NCI-H2107 (cell line): ENCODE measurements at regions not wholly inside any gene's neighbourhood (a gene's known extent, or its start where the extent isn't known, plus 50 kb on each side); places are given as distances from the start of the nearest gene placed in this dataset.
"Not testable (repeated sequence)": the region's sequence is repeated elsewhere in the genome, so short reads cannot be mapped to it uniquely, and the experiment has no call there.

ENCODE experiments used
- DNase-seq: peaks from one replicate; lab custom pipeline; 2025; lab: John Stamatoyannopoulos, UW

DNA sequence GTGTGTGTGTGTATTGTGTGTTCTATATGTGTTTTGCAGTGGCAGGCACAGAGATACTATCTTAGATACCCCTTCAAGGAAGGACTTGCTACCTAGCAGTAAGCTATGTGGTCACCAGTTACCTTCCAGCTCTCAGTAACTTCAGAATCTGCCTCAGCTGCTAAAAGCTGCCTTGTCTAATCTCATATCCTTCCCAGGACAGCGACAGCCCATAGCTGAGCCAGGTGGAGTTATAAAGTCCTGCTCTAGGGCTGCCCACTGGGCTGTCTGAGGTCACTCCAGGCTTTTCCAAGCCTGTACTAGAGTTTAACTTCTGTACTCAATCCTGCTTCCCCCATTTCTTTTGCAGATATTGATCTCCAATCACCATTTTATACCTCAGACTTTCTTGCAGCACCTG, 942.6 kb downstream of the GALC start:
- no peak for DNase-seq

DNA sequence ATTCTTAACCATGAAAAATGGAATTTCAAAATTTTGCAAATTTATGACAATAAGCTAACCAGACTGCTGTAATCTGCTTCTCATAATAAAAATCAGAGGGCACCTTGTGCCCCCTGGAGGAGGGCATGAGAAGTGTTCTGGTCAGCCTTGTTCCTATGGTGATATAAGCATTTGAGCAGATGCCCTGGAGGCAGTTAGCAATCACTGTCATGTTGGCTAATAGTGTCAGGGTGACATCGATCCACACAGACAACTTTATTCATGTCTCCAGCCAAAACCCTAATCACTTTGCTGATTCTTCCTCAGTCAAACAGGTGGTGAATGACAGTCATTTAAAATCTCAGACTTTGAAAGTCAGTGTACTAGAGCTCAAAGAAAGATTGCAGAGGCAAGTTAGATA, 943.0 kb downstream of the GALC start:
- no peak for DNase-seq

DNA sequence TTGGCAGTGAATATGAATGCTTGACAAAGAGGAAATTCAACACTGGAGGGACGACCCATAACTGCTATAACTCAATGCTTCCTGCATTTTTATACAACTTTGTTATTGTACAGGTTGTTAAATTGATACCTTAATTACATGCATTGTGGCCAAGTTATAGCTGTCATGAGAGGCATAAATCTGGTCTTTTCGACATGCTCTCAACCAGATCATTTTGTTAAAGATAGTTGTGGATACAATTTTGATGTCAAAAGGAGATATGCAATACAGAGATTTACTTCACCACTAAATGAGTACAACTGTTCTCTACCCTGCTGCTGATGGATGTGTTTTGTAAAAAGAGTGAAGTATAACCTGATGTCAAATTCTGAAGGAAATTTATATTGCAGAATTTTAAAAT, 946.0 kb downstream of the GALC start:
- no peak for DNase-seq

DNA sequence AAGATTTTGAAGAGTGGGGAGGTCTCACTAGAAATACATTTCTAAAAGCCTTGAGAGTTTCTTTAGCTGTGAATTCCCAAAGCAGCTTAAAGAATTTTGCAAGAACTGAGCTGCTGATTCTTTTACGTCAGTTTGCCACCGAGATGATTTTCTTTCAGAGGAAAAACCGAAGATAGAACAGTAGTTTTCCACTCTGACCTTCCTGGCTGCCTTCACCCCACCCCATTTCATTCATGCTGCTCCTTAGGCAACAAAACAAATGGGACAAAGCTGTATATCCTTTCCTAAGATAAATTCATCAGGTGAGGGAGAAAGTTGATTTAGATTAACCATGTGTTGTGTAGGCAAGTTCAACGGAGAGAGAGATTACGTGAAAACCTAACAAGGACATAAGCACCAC, 947.0 kb downstream of the GALC start:
- DNase-seq = no peak

DNA sequence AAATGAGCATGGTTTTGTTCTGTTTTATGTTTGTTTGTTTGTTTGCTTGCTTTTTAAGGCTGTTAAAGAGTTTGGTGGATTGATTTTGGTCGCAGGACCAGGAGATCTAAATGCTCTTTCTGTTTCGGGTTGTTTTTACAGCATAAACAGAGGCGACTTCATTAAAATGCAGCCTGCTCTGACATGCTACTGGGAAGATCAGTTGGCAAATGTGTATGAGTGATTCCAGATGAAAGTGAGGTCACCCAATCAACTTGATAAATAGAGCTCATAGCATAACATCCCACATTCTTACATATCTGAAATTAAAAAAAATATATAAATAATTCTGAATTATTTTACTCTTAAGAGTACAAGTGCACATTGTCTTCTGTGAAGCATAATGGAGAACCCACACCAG, 947.7 kb downstream of the GALC start:
- DNase-seq = no peak

DNA sequence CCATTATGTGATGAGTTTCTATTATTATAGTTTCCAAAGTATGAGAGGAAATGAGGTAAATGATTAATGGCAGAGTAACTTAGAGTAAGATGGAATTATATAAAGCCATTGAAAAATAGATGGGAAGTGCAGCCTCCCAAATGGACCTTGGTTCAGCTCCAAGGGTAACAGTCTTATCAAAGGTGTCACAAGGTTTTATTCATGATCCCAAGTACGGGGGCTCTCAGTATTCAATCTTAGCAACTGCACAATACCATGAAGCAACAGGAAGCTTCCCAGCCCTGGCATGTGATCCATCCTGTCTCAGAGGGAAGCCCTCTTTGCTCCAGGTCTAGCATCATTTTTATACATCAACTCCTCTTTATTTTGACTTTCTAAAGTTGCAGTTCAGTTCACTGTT, 948.2 kb downstream of the GALC start:
- DNase-seq = no peak

DNA sequence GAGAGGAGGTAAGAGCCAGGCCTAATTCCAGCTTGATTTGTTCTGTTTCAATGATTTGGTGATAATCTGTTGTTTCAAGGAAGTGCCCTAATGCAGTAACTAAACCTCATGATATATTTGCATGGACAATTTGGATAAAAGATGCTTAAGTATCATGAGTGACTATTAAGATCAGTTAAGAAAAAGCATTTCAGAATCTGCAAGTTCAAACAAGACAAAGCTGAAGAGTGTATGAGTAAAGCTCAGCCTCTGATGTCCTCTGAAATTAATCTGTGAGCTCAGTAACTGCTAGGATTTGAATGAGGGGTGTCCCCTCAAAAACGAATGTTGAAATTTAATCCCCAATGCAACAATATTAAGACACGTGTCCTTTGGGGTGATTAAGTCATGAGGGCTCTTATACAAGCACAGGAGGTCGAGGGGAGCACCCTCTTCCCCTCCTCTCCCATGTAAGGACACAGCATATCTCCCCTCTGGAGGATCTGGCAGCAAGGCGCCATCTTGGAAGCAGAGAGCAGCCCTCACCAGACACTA, 949.2 kb downstream of the GALC start:
- DNase-seq = no peak

DNA sequence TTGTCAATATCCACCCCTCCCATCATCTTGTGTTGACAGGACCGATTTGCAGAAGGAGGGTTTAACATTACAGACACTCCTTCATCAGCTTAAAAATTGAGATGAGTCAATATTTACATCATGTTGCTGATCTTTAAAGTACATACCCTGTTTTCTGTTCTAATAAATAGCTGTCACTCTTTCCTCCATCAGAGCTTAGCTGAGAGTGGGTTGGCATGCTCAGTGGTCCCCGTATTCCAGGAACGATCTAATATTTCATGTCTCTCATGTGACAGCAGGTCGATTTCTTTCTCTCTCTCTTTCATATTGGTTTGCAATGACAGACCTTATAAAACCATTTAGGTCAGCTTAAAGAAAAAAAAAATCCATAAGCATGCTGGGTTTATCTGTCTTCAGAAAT, 950.6 kb downstream of the GALC start:
- no peak for DNase-seq

DNA sequence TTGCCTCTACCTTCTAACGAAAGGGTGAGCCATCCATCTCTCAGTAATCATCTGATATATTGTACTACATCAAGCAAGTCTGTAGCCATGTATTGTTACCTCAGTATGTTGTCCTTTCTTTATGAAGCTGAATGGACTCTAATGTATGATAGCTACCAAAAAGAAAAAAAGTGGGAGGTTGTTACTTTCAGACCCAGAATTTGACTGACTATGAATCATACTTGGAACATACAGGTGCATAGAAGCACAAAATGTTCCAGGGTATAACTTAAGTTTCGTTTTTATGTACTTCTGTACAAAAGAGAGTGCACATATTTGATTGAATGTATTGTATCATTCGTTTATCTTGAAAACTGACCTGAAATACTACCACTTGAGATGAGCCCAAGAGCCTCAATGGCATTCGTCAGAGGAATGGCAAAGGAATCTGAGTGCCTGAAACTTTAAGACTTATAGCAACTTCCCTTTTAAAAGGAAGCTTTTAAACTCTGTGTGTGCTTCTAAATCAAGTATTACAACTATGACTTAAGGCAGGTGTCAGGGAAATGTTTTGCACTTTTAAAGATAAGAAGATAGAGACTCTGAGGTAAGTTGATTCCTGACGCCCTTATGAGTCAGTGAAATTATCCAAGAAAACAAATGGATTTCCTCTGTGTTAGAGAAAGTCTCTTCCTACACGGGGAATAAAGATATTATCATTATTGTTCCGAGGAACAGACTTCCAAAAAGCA, 951.5 kb downstream of the GALC start:
- DNase-seq = no peak

DNA sequence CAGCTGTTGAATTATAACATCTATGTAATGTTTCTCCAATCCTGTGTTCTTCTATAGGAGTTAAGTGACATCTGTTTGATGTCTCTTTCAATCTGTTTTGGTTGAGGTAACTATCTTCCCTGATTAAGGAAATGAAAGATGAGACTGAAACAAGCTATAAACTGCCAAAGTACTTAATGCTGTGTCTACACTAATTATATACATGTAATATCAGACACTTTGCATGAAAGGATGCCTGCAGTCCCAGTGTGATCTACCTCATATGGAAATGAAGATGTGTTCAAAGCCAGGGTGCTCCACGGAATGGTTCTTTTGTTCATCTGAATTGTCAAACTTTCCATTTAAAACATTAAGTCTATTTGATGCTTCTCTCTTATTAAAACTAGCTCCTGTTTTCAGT, 958.3 kb downstream of the GALC start:
- DNase-seq = no peak

DNA sequence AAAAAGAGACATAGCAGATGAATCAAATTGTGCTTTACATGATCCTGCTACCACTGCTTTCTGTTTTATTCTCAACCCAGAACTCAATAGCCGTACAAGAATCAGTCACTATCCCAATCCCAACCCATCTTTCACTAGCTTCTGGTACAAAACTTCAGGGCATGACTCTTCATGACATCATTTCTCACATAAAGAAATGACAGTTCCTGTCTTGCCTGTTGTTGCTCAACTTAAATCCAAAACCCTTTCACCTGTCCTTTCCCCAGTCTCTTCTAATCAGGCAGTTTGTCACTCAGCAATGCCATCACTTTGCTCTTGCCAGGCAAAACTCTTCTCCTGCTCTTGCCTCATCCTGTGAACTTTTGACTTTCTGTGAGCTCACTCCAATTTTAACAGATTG, 962.8 kb downstream of the GALC start:
- no peak for DNase-seq

DNA sequence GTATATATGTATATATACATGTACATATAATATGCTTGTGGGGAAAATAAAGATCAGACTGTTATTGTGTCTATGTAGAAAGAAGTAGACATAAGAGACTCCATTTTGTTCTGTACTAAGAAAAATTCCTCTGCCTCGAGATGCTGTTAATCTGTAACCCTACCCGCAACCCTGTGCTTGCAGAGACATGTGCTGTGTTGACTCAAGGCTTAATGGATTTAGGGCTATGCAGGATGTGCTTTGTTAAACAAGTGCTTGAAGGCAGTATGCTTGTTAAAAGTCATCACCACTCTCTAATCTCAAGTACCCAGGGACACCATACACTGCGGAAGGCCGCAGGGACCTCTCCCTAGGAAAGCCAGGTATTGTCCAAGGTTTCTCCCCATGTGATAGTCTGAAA, 972.9 kb downstream of the GALC start:
- DNase-seq = not testable (repeated sequence)

DNA sequence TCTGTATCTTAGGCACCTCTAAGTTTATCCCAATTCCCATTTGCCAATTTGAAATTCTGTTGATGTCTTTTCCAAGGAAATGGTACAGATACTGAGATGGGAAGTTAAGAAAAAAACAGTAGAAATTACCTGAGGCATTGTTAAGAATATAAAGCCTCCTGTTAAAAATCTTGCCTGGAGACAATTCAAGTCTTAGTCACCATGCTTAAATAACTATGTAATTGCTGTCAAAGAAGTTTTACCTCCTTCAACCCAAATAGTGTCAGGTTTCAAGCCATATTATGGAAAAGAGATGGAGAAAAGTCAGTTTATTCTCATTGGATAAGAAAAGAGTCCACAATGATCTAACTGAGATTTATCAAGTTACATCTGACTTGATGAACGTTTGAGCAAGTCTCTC, 974.7 kb downstream of the GALC start:
- DNase-seq = no peak

DNA sequence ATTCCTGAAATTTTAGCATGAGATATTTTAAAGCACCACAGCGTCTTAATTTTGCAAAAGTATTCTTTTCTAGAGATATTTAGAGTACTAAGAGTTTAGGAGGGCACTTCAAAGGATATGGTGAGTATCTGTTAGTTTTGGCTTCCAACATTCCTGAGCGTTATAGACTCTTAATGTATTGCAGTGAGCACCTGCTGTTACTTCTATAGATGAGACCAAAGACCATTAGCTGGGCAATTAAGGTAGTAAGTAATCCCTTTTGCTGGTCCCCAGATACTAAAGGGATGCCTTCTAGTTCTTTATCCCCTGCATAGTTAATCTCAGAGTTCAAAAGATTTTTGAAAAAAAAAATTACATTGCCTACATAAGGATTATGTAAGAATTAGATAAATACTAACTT, 975.6 kb downstream of the GALC start:
- DNase-seq = no peak

DNA sequence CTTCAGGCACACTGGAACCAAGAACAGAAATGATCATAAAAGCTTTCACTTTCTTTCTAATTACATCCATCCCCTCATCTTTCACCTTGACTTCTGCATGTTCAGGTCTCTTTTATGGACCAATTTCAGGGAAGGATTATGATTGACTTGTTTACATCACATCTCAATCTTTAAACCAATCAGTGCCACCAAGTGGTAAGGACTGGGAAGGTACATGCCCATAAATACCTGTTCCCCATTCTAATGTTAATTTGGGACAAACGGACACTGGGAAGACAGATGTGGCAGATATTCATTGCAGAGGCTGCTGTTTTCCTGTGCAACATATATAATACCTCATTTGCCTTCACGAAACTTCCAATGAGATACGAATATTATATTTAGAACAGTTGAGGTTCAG, 978.1 kb downstream of the GALC start:
- no peak for DNase-seq

DNA sequence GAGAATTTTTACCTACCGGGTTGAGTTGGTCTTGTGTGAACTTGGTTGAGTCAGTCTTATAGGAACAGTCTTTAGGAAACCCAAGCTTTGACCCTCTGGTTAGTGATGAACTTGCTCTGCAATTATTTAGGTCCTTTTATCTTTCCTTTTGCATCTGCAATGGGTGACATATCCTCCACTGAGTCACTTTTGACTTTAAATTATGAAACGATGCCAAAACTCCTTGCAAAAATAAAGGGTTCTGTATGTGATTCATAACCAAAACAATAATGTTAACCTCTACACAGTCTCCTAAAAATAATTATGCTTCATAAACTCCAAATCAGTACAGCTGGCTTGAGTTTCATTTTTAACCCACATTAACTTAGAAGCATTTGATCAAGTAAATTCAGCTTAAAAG, 979.4 kb downstream of the GALC start:
- no peak for DNase-seq

DNA sequence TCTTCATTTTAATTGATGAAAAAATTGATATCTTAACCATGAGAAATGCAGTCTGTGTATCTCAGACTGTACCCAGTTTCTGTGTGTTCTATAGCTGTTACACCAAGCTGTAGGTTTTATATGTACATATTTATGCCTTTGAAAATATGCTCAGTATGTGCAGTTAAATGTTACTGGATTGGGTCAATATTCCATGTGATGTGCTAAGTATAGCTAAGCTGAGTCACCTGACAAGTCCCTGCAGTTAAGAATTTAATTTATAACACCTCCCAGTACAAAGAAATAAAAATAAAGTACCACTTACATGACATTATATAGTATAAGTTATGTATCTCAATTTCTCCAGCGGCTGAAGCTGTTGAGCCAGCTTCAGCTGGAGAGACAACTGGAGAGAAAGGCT, 984.0 kb downstream of the GALC start:
- no peak for DNase-seq

DNA sequence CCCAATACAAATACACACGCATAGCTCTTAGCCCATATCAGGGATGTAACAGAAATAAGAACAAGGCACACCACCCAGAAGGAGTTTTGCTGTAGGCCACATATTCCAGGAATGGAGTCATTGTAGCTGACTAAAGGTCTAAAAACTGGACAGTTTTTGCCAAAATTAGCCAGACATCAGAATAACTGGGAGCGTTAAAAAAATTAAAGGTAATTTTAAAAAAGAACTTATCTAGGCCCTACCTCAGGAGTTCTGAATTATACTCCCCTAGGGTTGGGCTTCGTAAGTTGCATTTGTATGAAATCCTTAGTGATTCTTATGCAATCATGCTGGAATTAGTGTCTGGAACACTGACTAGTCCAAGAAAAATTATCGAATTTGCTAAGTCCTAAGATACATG, 987.7 kb downstream of the GALC start:
- no peak for DNase-seq

DNA sequence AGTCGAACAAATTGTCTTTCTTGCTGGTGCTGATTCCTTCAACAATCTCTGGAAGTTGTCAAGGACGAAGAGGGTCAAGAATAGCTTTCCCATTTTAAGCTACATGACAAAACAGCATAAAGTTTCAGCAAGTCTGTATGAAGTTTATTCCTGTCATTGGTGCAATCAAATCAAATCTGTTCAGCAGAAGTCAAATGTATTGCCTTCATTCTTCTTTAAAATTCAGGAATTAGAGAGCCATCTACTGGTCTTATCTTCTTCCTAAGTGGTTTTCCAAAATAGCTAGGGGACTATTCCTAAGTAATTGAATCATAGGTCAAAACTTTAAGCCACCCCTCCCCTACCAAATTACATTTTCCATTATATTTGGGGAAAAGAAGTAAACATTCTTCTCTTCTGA, 990.2 kb downstream of the GALC start:
- DNase-seq = no peak

DNA sequence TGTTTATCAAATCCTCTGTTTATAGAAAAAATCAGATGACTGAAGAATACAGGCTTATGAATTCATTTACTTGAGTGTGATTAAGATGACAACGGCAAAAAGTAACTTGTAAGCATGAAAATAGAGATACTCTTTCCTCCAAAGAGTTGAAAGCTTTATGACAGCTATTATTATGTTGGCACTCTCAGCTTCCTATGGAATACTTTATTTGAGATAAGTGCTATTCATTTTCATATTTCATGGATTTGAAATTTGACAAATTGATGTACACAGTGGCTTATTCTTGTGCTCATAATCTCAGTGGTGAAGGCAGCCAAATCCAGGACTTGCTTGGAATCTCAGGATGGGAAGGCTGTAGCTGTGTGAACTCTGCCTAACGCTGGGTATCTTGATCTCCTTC, 991.6 kb downstream of the GALC start:
- DNase-seq = no peak

DNA sequence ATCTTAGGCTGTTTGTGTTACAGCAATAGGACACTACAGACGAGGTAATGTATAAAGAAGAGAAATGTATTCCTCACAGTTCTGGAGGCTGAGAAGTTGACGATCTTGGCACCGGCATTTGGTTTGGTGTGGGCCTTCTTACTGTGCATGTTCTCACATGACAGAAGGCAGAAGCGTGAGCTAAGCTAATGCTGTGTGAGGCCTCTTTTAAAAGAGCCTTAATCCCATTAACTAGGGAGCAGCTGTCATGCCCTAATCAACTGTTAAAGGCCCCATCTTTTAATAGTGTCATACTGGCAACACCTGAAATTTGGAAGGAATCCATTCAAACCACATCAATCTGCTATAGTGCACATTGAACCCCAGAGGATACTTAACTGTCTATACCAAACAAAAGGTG, 992.9 kb downstream of the GALC start:
- no peak for DNase-seq

DNA sequence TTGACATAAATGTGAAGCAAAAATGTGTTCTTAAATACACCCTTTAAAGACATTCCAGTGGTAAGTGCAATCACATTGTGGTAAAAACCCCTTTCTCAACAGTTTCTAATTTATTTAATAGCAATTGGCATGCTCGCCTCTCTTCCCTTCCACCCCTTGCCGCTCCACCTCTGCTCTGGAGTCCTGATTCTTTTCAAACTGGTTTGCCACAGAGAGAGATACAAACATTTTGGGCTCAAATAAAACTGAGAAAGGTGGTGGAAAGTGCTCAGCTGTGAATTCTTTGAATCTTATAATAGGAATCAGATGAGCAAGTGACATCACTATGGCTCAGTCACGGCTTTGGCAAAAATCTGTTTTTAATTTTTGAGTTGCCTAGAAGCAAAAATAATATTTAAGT, 993.9 kb downstream of the GALC start:
- no peak for DNase-seq

DNA sequence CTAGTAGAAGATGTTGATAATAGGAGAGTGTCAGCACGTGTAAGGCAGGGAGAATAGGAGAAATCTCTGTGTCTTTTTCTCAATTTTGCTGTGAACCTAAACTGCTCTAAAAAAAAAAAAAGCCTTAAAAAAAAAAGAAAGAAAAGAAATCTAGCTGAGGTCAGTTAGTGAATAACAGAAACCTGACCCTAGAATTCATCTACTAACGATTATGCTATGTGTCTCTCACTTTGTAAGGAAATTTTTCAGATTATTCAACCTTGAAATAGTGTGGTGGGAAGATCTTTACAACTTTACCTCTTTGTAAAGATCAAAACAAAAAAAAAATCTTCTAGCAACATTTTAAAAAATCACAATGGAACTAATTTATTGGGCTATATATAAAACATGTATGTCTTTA, 995.7 kb downstream of the GALC start:
- DNase-seq = no peak

DNA sequence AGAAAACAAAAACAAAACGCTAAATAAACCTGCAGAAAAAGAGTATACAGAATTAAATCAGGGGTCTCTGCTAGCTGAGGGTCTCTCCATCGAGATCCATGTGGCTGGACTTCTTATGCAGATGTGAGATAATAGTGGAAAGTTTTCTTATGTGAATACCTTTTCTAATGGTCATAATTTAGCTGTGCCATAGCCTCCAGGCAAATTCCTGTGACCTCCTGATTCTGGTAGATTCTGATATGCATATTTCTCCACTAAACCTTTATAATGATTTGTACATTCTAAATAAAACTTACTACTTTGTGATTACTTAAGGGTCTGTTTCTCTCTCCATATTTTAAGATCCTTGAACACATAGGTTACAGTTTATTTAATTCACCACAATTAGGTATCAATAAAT, 1002.6 kb downstream of the GALC start:
- no peak for DNase-seq

DNA sequence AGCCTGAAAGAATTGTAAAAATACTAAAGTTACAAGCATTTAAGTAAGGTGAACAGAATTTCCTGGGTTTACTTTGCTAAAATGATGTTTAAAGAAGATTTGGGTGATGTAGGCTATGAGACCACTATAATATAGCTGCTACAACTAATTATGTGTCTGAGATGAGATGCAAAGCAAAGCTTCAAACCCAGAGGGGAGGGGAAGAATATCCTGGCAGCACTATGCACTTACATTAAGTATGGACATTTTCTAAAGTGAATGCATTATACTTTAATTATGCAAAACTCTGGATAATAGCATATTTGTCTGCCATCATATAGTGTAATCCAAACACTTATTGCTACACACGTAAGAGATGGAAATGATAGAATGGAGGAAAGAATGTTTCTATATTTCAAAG, 1003.7 kb downstream of the GALC start:
- DNase-seq = no peak
